B cell (primary cell): ENCODE measurements at regions not wholly inside any gene's neighbourhood (a gene's known extent, or its start where the extent isn't known, plus 50 kb on each side); places are given as distances from the start of the nearest gene placed in this dataset.

Experiments
- ATAC-seq: fragments of 200-7000 bp; cut with Tn5 transposase; one replicate; pipeline ENCODE4 v1.10.0; 2021; ENCODE audit warnings: low read depth, mild to moderate bottlenecking, moderate number of reproducible peaks, moderate library complexity
- CTCF ChIA-PET: fragments of 350-600 bp; sonication (Branson Sonifier 250); formaldehyde crosslinking; loops from one replicate; lab custom pipeline; 2021; ENCODE audit warnings: antibody characterized with exemption, inconsistent platforms; lab: Charles Lee
- POLR2A ChIA-PET: fragments of 350-600 bp; sonication (Branson Sonifier 250); formaldehyde crosslinking; loops from one replicate; lab custom pipeline; 2021; ENCODE audit warnings: antibody characterized with exemption; lab: Charles Lee
- DNase-seq: peaks from one replicate; pipeline ENCODE4 v3.0.0; 2013
- H2AFZ ChIP-seq: 2 replicates; pipeline ENCODE4 v1.6.1; 2012; ENCODE audit warnings: mild to moderate bottlenecking, low read depth, low read length; ENCODE audit not compliant: insufficient read depth, poor library complexity, severe bottlenecking
- H3K27ac ChIP-seq, 2 donors: 1 replicate in 1 of 2; 2 replicates in 1 of 2; pipeline ENCODE4 v1.5.1; 2012 to 2013; ENCODE audit warnings: low read length in 2 of 2, mild to moderate bottlenecking in 2 of 2, moderate library complexity in 1 of 2
- H3K27me3 ChIP-seq, 4 experiments: fragments of 200-600 bp in 1 of 4; sonication (generic) in 1 of 4; replicated peaks in 1 of 4; 1 replicate in 2 of 4; 2 replicates in 2 of 4; pipeline versions ENCODE4 v1.6.1 to v1.7.0; 2013 to 2016; ENCODE audit warnings: low read length in 3 of 4, mild to moderate bottlenecking in 2 of 4, mixed read lengths in 1 of 4, moderate library complexity in 1 of 4; ENCODE audit not compliant: insufficient read depth in 4 of 4, control insufficient read depth in 3 of 4; ENCODE audit errors: control extremely low read depth in 1 of 4
- H3K36me3 ChIP-seq, 2 experiments: replicated peaks in 1 of 2; 1 replicate in 1 of 2; 2 replicates in 1 of 2; pipeline versions ENCODE4 v1.6.1 to v1.7.1; 2013; ENCODE audit warnings: low read length in 1 of 2; ENCODE audit not compliant: insufficient read depth in 2 of 2, control insufficient read depth in 1 of 2; ENCODE audit errors: control extremely low read depth in 1 of 2, extremely low read depth in 1 of 2
- H3K4me1 ChIP-seq, 2 donors: fragments of 200-600 bp in 1 of 2; sonication (generic) in 1 of 2; 1 replicate in 1 of 2; 2 replicates in 1 of 2; pipeline versions ENCODE4 v1.5.1 to v1.6.1; 2013 to 2017; ENCODE audit warnings: low read length in 2 of 2; ENCODE audit not compliant: control insufficient read depth in 2 of 2, insufficient read depth in 2 of 2
- H3K4me2 ChIP-seq: replicated peaks from 2 replicates; pipeline ENCODE3; 2012; ENCODE audit warnings: mild to moderate bottlenecking, low read depth, low read length; ENCODE audit not compliant: poor library complexity, severe bottlenecking
- H3K4me3 ChIP-seq, 5 experiments: fragments of 200-600 bp in 1 of 5; sonication (generic) in 1 of 5; 1 replicate in 3 of 5; 2 replicates in 2 of 5; pipeline versions ENCODE4 v1.5.1 to v1.7.0; 2011 to 2016; ENCODE audit warnings: low read length in 4 of 5, mild to moderate bottlenecking in 4 of 5, low read depth in 2 of 5, control low read depth in 1 of 5, moderate library complexity in 1 of 5; ENCODE audit not compliant: insufficient read depth in 1 of 5; ENCODE audit errors: control extremely low read depth in 1 of 5, extremely low read depth in 1 of 5
- H3K79me2 ChIP-seq: fragments of 200-600 bp; sonication (generic); one replicate; pipeline ENCODE4 v1.6.0; 2016; ENCODE audit warnings: low read length; ENCODE audit not compliant: control insufficient read depth, insufficient read depth
- H3K9ac ChIP-seq: fragments of 200-600 bp; sonication (generic); 2 replicates; pipeline ENCODE4 v1.6.1; 2017; ENCODE audit warnings: mild to moderate bottlenecking, low read length, moderate library complexity
- H3K9me3 ChIP-seq, 3 donors: one replicate each; pipeline versions ENCODE4 v1.6.1 to v1.7.1; 2013; ENCODE audit warnings: low read length in 2 of 3; ENCODE audit not compliant: control insufficient read depth in 2 of 3, insufficient read depth in 1 of 3; ENCODE audit errors: control extremely low read depth in 1 of 3
- H4K20me1 ChIP-seq: 2 replicates; pipeline ENCODE4 v1.6.0; 2012; ENCODE audit warnings: mild to moderate bottlenecking, low read length; ENCODE audit not compliant: insufficient read depth, control insufficient read depth, poor library complexity, severe bottlenecking
- H3K27ac Mint-ChIP-seq: one replicate; pipeline ENCODE4 v1.8.0; 2021; ENCODE audit warnings: mixed read lengths
- H3K27me3 Mint-ChIP-seq: one replicate; pipeline ENCODE4 v1.8.0; 2021; ENCODE audit warnings: mixed read lengths
- H3K4me1 Mint-ChIP-seq: one replicate; pipeline ENCODE4 v1.8.0; 2021; ENCODE audit warnings: mixed read lengths
- H3K4me3 Mint-ChIP-seq: one replicate; pipeline ENCODE4 v1.8.0; 2021; ENCODE audit warnings: mixed read lengths
- H3K9me3 Mint-ChIP-seq: one replicate; pipeline ENCODE4 v1.8.0; 2022; ENCODE audit warnings: mixed read lengths; ENCODE audit not compliant: insufficient read depth
- EZH2 ChIP-seq: IDR thresholded peaks from 2 replicates; pipeline ENCODE4 v1.6.1; 2012; ENCODE audit warnings: borderline replicate concordance, low read depth, mild to moderate bottlenecking, moderate library complexity, low read length; ENCODE audit not compliant: insufficient read depth, poor library complexity, severe bottlenecking
- WGBS: methylation state at CpG from one replicate; pipeline ENCODE4 v1.1.5; 2013; ENCODE audit warnings: missing lambda C conversion rate; ENCODE audit not compliant: insufficient coverage; 5-methylcytosine and 5-hydroxymethylcytosine counted together
- intact Hi-C: fragments of 100-400 bp; cut with micrococcal nuclease; formaldehyde crosslinking; loops from one replicate; pipeline ENCODE4 v1.10.0; 2022
- TF ChIP-seq, protein P1 (sequence below): fragments of 200-600 bp; IDR thresholded peaks from one replicate; pipeline ENCODE4 v1.8.0; 2022; ENCODE audit warnings: antibody characterized with exemption, mild to moderate bottlenecking

- Mint-ChIP-seq H3K4me3 (no peak overlapping the region), H3K9me3 (peaks cover 7% of the 10 kb centered on the region), H3K27ac (no peak overlapping the region), H3K27me3 (peaks cover 35% of the 10 kb centered on the region), H3K4me1 (no peaks in the 10 kb centered on the region)
- ATAC-seq (no peak), DNase-seq (no peak)
- intact Hi-C loops, result no loop called here
- no peaks in the 10 kb centered on the region for H3K36me3 ChIP-seq
- H3K27me3 ChIP-seq, result peaks cover 0 to 14% (median 7%) of the 10 kb centered on the region in 4 experiments
- no peak overlapping the region for H3K27ac ChIP-seq
- no peak overlapping the region for H3K4me3 ChIP-seq
- WGBS, result 88% methylated on average over 6 of the region's 7 CpGs
- H3K4me1 ChIP-seq, result peaks cover 0 to 4% of the 10 kb centered on the region in 2 donors
- H4K20me1 ChIP-seq, result no peaks in the 10 kb centered on the region
- H3K9ac ChIP-seq, result no peak overlapping the region
- peaks cover 4 to 22% (median 14%) of the 10 kb centered on the region in 3 donors for H3K9me3 ChIP-seq
- H2AFZ ChIP-seq, result no peak overlapping the region
- no peak for TF ChIP-seq EZH2
- TF ChIP-seq, protein P1, sequence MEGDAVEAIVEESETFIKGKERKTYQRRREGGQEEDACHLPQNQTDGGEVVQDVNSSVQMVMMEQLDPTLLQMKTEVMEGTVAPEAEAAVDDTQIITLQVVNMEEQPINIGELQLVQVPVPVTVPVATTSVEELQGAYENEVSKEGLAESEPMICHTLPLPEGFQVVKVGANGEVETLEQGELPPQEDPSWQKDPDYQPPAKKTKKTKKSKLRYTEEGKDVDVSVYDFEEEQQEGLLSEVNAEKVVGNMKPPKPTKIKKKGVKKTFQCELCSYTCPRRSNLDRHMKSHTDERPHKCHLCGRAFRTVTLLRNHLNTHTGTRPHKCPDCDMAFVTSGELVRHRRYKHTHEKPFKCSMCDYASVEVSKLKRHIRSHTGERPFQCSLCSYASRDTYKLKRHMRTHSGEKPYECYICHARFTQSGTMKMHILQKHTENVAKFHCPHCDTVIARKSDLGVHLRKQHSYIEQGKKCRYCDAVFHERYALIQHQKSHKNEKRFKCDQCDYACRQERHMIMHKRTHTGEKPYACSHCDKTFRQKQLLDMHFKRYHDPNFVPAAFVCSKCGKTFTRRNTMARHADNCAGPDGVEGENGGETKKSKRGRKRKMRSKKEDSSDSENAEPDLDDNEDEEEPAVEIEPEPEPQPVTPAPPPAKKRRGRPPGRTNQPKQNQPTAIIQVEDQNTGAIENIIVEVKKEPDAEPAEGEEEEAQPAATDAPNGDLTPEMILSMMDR, result no peak
- H3K79me2 ChIP-seq, result no peaks in the 10 kb centered on the region
- POLR2A ChIA-PET, result no interaction called here
- CTCF ChIA-PET, result no interaction called here
- no peak overlapping the region for H3K4me2 ChIP-seq
These were observed 419.5 kb upstream of the PROK2 start for GRCh38 chr3:72204452-72204851.

DNA sequence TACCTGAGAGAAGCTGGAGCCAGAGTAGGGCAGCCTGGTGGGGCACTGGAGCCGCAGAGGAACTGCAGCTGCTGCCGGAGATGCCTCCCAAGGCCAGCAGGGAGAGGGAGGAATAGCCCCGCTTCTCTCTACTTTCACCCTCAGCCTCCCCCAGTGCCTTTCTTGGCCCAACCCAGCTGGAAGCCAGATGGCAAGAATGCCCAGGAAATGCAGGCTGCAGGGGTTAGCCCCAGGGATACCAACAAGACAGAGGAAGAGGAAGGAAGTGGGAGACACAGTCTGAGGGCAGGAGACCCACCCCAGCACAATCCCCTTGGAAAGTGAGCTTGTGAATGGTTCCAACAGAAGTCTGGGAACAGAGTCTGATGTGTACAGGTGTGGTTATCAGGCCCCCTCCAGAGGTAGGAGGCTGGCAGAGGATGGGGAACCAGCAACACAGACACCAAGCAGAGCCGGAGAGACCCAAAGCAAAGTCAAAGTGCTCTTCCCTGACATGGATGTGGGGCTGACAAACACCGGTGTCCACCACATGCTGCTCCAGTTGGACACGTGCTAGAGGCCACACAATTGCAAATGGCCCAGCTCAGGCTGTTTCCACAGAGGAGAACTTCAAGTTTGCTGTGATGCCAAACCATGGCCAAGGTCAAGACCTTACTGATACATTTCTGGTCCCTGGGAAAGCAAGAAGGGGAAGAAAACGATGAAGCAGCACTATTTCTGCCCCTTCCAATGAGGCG is 418.8 kb upstream of the PROK2 start:
- ChIA-PET POLR2A (no interaction called here), CTCF (no interaction called here)
- H3K4me3 ChIP-seq, result no peak overlapping the region
- no peak overlapping the region for H3K27ac ChIP-seq
- H3K36me3 ChIP-seq, result no peaks in the 10 kb centered on the region
- H3K4me1 ChIP-seq, result peaks cover 0 to 4% of the 10 kb centered on the region in 2 donors
- Mint-ChIP-seq H3K27ac (no peak overlapping the region), H3K4me3 (no peak overlapping the region), H3K4me1 (no peaks in the 10 kb centered on the region), H3K27me3 (peaks cover 32% of the 10 kb centered on the region), H3K9me3 (peaks cover 7% of the 10 kb centered on the region)
- H3K27me3 ChIP-seq, result peaks cover 0 to 14% (median 7%) of the 10 kb centered on the region in 4 experiments
- 93% methylated on average over 5 of the region's 8 CpGs for WGBS
- intact Hi-C loops, result no loop called here
- H3K4me2 ChIP-seq, result no peak overlapping the region
- H3K9ac ChIP-seq, result no peak overlapping the region
- H3K9me3 ChIP-seq, result peaks cover 4 to 22% (median 14%) of the 10 kb centered on the region in 3 donors
- DNase-seq (no peak), ATAC-seq (no peak)
- no peaks in the 10 kb centered on the region for H4K20me1 ChIP-seq
- TF ChIP-seq EZH2, result no peak
- TF ChIP-seq, protein P1, result no peak
- H3K79me2 ChIP-seq, result no peaks in the 10 kb centered on the region
- H2AFZ ChIP-seq, result no peak overlapping the region
